ENCODE measurements at regions not wholly inside any gene's neighbourhood (a gene's known extent, or its start where the extent isn't known, plus 50 kb on each side); places are given as distances from the start of the nearest gene placed in this dataset.

DNA sequence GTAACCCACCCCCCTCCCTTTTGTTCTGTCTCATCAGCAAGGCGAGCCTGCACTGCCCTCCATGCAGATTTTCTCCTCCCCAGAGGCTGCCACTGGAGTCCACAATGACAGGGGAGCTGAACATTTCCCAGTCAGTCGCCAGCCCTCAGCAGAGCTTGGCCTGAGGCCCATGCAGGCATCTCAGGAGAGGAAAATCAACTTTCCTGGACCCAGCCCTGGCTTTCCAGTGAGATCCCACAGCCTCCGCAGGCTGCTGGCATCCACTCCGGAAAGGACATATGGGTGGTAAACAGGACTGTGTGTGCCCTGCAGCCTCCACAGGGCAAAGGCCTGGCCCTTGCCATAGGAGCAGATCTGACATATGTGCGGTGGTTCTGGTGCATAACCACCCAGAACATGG, 253.8 kb downstream of the TNS1 start:
- in situ Hi-C loops (cut with HindIII; ENCODE audit: low sequenced_read_pairs) = no loop called here

DNA sequence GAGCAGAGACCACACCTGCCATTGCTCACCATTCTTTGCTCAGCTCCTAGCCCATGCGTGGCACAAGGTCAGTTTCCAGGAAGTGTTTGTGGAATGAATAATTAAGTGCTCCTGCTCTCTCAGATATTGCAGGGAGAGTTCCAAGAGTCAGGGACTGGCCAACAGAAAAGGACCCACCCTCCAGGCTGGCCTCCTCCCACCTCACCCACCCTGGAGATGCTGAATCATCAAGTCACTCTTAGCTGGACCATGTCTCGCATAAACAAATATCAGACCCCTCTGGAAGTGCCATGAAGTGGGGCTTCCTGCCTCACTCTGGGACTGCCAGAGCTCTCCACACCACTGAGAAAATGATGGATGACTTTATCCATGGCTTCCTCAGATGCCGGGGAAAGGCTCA, 256.0 kb downstream of the TNS1 start:
- in situ Hi-C loops (cut with HindIII; ENCODE audit: low sequenced_read_pairs) = no loop called here

DNA sequence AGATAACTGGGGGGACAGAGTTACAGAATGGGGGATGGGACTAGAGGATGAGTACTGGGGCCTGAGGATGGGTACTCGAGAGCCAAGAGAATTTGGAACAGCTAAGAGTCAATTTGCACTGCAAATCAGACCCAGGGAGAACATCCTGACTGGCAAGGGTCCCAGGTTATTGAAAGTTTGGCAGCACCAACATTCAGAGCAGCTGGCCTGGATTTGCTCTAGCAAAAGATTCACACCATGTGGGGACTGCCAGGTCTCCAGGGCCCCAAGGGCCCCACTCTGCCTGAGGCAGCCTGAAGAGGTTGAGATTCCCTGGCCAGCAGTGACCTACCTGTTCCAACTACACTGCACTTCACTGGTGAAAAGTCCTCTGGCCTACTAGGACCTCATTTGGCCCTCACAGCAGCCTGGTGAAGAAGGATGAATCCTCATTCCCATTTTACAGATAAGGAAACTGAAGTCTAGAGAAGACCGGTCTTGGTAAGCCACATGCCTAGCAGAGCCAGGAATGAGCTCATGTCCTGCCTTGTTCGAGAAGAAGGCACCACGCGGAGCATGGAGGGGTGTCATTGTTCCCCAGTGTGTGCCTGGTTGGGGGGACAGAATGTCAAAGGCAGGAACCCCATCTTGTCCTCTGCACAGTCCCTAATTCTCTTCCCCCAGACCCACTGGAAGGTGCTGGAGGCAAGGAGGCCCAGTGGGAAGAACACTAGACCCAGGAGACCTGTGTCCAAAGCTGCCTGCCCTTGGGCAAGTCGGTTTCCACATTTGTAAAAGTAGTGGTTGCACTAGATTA, 258.6 kb downstream of the TNS1 start:
- in situ Hi-C loops (cut with HindIII; ENCODE audit: low sequenced_read_pairs) = no loop called here

DNA sequence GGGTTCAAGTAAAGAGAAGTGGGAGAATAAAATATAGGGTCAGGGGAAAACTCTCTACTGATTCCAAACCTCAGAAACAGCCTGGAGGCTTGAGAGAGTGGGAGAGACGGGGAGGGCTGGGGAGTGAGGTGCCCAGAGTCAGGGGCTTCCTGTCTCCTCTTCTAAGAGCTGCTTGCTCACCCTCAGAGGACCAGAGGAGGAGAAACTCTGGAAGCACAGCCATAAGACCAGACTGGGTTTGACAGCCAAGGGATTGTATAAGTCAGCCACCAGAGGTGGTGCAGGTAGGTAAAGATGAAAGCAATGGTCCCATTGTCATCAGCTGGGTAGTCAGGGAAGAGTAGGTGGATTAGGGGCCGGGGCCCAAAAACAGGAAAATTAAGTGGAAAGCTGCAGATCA, 259.4 kb downstream of the TNS1 start:
- in situ Hi-C loops (cut with HindIII; ENCODE audit: low sequenced_read_pairs) = no loop called here

DNA sequence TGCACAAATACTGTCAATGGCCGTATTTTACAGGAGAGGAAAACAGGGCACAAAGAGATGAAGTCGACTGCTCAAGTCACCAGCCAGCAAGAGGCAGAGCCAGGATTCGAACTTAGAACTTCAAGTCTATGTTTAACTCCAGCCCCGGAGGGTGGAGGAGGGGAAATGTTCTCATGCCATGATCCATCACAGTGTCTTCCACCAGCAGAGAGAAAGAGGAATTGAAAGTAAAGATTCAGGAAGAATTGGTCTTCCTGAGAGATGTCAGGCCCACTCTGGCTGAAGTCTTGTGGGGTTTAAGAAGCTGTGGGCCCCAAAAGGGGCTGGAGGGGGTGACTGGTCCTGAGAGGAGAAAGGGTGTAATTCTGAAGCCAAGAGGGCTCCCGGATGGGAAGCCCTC, 260.0 kb downstream of the TNS1 start:
- in situ Hi-C loops (cut with HindIII; ENCODE audit: low sequenced_read_pairs) = no loop called here

DNA sequence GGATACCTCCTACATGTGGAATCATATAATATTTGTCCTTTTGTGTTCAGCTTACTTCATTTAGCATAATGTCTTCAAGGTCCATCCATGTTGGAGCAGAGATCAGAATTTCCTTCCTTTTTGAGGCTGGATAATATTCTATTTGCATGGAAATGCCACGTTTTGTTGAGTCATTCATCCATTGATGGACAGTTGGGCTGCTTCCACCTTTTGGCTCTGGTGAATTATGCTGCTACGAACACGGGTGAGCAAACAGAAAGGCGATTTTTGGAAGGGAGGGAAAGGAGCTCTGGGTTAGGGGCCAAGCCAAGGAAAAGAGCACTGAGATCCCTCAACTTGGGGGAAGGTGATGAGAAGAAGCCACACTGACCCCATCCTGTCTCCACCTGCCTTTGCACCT, 260.5 kb downstream of the TNS1 start:
- in situ Hi-C loops (cut with HindIII; ENCODE audit: low sequenced_read_pairs) = no loop called here

DNA sequence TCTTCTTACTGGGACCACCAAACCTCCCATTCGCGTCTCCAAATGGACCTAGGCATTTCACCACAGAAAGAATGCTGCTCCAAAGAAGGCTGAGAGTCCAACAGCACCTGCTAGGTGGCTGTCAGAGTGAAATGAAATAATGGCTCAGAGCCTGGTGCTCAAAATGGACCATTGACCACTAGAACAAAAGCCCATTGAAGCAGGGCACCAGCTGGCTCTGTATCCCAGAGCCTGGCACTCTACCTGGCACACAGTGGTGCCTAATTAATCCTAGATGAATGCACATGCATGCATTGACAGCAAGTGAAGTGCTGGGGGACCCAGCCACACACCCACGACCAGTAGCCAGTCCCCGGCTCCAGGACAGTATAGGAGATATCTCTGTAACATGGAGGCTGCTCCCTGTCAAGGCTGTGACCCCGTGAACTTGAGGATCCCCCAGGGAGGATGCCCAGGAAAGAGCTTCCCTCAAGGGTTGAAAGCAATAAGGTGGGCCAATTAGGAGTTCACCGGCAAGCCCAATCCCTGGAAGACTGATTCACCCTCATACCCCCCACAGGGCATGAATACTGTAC, 261.3 kb downstream of the TNS1 start:
- in situ Hi-C loops (cut with HindIII; ENCODE audit: low sequenced_read_pairs) = no loop called here

DNA sequence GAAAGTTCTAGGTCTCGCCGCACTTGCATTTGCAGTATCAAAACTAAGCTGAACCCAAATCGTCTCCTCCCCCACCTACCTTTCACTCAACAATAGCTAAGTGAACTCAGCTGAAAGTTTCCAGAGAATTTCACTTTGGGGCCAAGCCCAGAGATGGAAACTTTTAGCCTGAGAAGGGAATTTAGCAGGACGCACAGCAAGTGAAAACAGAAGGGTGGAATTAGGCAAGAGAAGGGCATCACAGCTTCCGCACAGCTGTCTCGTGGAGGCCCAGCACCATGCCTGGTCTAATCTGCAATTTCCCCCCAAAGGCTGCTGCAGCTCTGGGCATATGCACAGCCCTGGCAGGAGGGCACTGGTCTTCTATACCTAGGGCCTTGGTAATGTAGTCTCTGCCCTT, 262.0 kb downstream of the TNS1 start:
- in situ Hi-C loops (cut with HindIII; ENCODE audit: low sequenced_read_pairs) = no loop called here

DNA sequence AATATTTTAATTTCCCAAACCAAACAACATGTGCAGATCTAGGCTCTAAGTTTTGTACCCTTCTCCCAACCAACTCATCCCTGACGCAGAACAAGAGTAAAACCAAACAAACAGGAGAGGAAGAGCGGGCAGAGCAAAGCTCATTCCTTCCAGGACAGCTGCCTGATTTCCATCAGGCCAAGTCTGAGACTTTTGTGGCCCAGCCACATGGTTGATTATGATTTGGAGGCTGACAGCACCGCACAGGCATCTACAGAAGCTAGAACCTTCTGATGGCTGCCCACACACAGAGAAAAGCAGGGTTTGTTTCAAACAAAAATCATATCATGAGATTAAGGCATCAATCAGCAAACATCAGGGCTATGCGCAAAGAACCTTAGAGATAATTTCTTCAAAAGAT, 262.6 kb downstream of the TNS1 start:
- in situ Hi-C loops (cut with HindIII; ENCODE audit: low sequenced_read_pairs) = no loop called here

DNA sequence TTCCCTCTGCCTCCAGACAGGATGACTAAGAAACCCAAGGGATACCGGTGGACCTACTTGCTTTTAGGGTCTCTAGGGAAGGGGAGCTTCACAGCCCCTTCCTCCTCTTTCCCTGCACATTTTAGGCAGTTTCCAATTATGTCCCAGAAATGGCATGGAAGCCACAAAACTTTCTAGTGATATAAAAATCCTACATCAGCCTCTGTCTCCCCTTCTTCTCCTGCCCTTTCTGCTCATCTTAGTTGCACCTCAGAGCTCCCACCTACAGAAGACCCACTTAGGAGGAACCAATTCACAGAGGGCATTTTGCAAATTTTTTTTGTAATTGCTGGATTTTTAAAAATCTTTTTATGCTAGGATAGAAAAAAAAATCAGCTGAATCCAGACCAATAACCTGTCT, 263.1 kb downstream of the TNS1 start:
- in situ Hi-C loops (cut with HindIII; ENCODE audit: low sequenced_read_pairs) = no loop called here

DNA sequence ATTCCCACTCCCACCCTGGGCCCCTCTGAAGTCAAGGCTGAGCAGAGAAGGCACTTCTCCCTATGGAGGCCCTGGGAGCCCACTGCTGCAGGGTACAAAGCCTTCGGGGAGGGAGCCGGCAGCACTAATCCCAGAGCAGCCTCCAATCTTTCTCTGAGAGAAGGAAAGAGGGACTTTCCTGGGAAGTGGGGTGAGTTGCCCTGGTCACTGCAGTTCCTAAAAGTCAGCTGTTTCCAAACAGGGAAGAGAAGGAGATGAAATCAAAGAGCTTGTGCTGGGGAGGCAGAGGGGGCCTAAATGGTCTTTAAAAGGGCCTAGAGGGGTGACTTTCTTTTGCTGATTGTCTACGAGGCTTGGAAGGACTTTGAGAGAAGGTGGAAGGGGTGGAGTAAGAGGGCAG, 264.7 kb downstream of the TNS1 start:
- in situ Hi-C loops (cut with HindIII; ENCODE audit: low sequenced_read_pairs) = no loop called here

DNA sequence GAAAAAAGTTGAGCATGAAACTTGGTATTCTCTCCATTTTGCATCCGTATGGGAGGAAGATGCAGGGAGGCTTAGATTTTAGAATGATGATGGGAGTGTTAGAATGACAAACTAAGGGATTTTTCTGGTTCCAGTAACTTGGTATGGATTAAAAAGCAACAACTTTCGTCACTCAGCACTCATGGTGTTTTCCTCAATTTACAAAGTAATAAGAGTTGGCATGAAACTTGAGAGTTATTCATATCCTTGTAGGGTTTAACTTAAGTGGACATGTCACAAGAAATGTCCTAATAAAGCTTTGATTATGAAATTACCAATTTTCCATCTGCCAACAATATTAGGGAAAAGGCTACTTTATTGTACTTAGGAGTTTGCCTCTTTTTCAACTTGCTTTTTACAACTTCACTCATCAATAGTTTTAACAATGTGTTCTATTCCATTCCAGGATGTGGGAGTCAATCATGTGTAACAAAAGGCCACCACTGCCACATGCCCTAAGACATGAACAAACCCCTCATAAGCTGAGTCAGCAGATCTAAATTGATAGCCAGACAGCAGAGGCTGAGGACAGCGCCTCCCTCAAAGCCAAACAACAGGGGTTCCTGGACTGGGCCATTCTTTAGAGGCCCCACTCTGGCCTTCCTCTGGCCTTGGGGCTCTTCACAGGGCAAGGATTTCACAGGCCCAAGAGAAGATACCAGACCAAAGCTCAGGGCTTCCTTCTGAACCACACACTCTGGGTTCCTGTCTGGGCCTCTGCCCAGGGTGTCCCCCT, 265.8 kb downstream of the TNS1 start:
- in situ Hi-C loops (cut with HindIII; ENCODE audit: low sequenced_read_pairs) = no loop called here

DNA sequence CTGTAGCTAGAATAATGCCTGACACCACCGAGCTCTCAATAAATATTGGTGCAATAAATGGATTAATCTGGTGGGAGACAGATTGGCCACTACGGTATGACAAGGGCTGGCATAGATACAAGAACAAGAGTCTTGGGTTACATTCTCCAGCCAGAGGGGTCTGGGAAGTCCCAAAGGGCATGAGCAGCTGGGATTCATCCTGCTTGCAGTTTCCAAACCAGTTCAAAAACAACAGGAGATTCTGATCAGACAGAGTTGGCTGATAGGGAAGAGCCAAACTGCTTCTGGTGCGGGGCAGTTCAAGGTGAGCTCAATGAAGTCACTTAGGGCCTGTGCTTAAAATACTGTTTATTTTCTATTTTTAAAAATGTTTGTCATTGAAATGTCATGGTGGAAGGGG, 266.9 kb downstream of the TNS1 start:
- in situ Hi-C loops (cut with HindIII; ENCODE audit: low sequenced_read_pairs) = no loop called here

DNA sequence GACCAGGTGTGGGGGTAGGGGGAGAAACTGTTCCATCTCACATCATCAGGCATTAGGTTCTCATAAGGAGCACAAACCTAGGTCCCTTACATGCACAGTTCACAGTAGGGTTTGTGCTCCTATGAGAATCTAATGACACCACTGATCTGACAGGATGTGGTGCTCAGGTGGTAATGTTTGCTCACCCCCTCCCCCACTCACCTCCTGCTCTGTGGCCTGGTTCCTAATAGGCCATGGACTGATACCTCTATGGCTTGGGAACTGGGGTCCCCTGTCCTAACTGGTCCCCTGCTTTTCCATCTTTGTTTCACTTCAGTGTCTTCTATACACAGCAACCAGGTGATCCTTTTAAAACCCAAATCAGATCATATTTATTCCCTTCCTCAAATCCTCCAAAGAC, 267.8 kb downstream of the TNS1 start:
- in situ Hi-C loops (cut with HindIII; ENCODE audit: low sequenced_read_pairs) = no loop called here

DNA sequence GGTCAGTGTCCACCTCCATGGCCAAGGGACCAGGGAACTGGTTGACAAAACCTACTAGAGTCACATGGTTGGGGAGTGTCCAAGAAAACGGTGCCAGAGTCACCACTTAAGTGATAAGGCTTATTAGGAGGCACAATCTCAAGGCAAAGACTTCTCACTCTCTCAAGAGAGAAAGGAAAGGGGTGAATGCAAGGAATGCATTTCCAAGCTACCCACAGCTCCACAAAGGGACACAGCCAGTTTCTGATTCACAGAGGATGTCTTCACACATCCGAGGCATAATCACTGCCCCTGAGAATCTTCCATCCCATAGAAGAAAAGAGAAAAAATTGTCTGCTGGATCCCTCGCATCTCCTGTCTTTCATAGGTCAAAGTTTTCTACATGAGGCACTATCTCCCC, 269.3 kb downstream of the TNS1 start:
- in situ Hi-C loops (cut with HindIII; ENCODE audit: low sequenced_read_pairs) = no loop called here

DNA sequence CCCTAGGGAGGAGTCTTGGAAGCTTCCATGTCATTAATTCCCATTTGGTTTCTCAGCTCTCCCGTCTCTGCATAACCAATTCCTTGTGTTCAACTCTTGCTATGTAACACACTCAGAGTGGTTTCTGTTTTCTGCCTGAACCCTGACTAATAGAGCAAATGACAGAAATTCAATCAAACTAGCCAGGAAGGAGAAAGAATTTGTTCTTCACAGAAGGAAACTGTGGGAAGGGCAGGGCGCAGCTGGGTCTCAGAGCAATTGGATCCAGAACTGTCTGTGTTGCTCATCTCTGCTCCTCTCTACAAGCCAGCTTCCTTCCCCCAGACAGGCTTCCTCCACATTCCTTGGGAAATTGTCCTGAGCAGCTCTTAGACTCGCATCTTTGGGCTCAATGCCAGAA, 269.8 kb downstream of the TNS1 start:
- in situ Hi-C loops (cut with HindIII; ENCODE audit: low sequenced_read_pairs) = no loop called here

DNA sequence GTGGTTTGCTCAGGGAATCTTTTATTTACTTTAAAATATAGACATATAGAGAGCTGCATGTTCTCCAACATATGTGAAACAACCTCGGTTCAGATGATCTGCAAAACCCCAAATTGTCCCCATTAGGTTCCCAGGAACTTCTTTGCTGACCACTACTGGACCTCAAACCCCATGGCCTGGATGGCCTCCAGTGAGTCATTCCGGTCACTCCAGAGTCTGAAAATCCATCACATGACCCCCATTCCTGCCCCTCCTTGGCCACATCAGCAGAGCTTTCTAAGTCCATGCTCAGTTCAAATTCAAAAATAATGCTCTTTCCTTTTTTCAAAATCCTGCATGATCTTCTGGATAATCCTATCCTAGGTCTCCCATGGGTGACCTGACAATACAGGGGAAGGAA, 271.0 kb downstream of the TNS1 start:
- in situ Hi-C loops (cut with HindIII; ENCODE audit: low sequenced_read_pairs) = no loop called here

DNA sequence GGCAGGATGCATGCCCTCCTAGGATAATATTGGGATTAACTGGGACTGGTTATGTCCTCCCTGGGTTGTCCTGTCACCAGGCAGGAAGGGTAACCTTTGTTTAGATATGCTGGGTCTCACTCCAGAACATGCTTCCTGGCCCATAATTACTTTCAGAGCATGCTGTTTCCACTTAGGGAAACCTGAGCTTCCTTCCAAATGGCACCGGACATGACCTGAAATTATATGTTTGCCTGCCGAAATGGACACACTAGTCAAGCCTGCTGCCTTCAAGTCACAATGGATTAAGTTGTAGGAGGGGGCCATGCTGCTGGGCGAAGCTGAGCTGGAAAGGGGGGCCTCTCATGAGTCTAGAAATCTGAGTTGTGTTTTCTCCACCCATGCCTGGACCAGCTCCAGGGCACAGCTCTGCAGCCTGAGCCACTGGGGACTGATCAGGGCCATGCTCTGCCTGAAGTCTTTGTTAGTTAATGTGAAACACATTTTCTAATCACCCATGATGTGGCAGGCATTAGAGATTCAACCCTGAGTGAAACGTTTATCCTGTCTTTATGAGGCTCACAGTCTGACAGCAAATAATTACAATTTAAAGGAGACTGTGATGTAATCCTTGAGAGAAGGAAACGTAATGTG, 273.3 kb downstream of the TNS1 start:
- in situ Hi-C loops (cut with HindIII; ENCODE audit: low sequenced_read_pairs) = no loop called here

DNA sequence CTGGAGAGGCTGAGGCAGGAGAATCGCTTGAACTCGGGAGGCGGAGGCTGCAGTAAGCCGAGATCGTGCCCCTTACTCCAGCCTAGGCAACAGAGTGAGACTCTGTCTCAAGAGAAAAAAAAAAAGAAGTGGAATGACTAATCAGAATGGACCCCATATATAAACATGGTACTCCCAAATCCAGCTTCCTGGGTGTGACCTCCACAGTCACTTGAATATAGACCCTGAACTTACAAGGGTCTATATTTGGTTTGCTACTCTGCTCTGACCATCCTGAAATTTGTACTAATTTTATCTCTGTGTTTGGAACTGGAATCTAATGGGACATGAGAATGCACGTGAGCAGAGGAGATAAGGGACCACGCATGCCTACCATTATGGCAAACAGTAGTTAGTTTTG, 275.0 kb downstream of the TNS1 start:
- in situ Hi-C loops (cut with HindIII; ENCODE audit: low sequenced_read_pairs) = no loop called here

DNA sequence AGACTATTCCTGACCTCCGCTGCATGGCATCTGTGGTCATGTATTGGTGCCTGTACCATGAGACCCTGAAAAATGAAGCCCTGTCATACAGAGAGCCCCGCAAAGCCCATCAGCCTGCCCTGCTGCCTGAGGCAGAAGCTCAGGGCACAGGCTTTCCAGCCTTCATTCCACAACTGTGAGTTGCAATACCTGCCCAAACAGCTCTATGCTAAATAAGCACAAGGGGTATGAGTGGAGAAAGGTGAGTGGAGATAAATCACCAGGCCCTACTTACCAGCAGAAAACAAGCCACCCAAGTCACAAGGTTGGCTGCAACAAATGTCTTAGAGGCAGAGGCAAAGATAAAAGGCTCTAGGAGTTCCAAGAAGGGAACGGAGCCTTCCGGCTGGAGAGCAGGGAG, 277.4 kb downstream of the TNS1 start:
- in situ Hi-C loops (cut with HindIII; ENCODE audit: low sequenced_read_pairs) = no loop called here

DNA sequence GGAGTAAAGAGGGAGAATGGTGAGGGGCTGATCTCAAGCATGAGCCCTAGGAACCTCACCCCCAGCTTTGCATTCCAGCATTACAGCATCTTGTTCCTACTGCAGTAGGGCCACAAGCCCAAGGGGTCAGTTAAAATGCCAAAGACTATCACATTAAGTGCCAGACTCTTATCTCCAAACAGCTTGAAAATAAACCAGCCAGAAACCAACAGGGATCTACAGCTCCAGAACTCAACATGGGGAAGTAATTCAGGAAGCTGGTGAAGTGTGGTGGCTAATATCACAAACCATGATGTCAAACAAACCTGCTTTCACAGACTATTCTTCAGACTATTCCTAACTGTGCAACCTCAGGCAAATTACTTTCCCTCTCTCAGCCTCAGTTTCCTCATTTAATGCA, 278.3 kb downstream of the TNS1 start:
- in situ Hi-C loops (cut with HindIII; ENCODE audit: low sequenced_read_pairs) = no loop called here

DNA sequence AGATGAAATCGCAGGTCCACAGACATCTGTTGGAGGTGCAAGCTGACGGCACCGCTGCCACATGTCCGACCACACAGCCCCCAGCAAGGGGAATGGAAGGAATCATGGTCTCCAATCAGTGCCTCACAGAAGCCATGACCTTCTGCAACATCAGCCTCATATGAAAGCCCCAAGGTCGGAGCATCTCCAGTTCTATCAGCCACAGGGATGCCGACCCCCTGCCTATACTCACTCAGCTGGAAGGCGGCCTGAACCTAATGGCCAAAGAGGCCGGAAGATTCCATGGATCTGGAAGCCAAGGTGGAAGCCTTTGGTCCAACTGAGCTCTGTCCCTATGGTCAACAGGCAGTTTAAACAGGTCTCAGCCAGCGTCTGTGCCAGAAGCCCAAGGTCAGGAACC, 278.8 kb downstream of the TNS1 start:
- in situ Hi-C loops (cut with HindIII; ENCODE audit: low sequenced_read_pairs) = no loop called here

Data from DLD1 (cell line).